SU-DHL-6 (cell line): ENCODE measurements at regions not wholly inside any gene's neighbourhood (a gene's known extent, or its start where the extent isn't known, plus 50 kb on each side); places are given as distances from the start of the nearest gene placed in this dataset.

ENCODE experiments used
- H2AFZ ChIP-seq: fragments of 200-600 bp; sonication (generic); 2 replicates; pipeline ENCODE4 v1.6.1; 2014; ENCODE audit warnings: low read depth, mild to moderate bottlenecking, moderate library complexity, mixed read lengths, antibody characterized with exemption, low read length; ENCODE audit not compliant: severe bottlenecking
- H3F3A ChIP-seq: fragments of 200-600 bp; shearing (Covaris generic); 2 replicates; pipeline ENCODE4 v1.6.0; 2016; ENCODE audit warnings: antibody characterized with exemption, mild to moderate bottlenecking; ENCODE audit not compliant: insufficient read depth
- H3K27ac ChIP-seq: fragments of 200-600 bp; sonication (generic); 2 replicates; pipeline ENCODE4 v1.5.1; 2016; ENCODE audit warnings: low read depth, mild to moderate bottlenecking, low read length, moderate library complexity, mixed read lengths
- H3K27me3 ChIP-seq: fragments of 200-600 bp; sonication (generic), shearing (Covaris generic); 2 replicates; pipeline ENCODE4 v1.6.0; 2014; ENCODE audit warnings: mild to moderate bottlenecking, low read length
- H3K36me3 ChIP-seq: fragments of 200-600 bp; sonication (generic); 2 replicates; pipeline ENCODE4 v1.6.1; 2014; ENCODE audit warnings: mild to moderate bottlenecking, low read length, mixed read lengths
- H3K4me2 ChIP-seq: fragments of 300-600, 200-600 bp; shearing (Covaris generic), sonication (generic); 2 replicates; pipeline ENCODE4 v1.6.0; 2014; ENCODE audit warnings: low read length, low read depth, mild to moderate bottlenecking; ENCODE audit not compliant: poor library complexity, severe bottlenecking
- H3K4me3 ChIP-seq: fragments of 200-600 bp; sonication (generic); 2 replicates; pipeline ENCODE4 v1.5.1; 2014; ENCODE audit warnings: antibody characterized with exemption, low read length, mild to moderate bottlenecking, mixed read lengths; ENCODE audit not compliant: insufficient read depth, poor library complexity, severe bottlenecking
- H3K79me2 ChIP-seq: fragments of 200-600 bp; sonication (generic); 2 replicates; pipeline ENCODE4 v1.6.1; 2014; ENCODE audit warnings: mild to moderate bottlenecking, low read length, moderate library complexity; ENCODE audit not compliant: insufficient read depth
- H3K9ac ChIP-seq: fragments of 200-600 bp; sonication (generic); 2 replicates; pipeline ENCODE4 v1.7.0; 2014; ENCODE audit warnings: mild to moderate bottlenecking, low read length
- H3K9me2 ChIP-seq: fragments of 200-600 bp; sonication (generic); replicated peaks from 2 replicates; pipeline ENCODE4 v1.6.1; 2014; ENCODE audit warnings: low read length; ENCODE audit not compliant: insufficient read depth
- H3K9me3 ChIP-seq: fragments of 200-600 bp; sonication (generic); 2 replicates; pipeline ENCODE4 v1.6.1; 2014; ENCODE audit warnings: low read length, mixed read lengths; ENCODE audit not compliant: insufficient read depth
- H4K20me1 ChIP-seq: fragments of 200-600 bp; sonication (generic); 2 replicates; pipeline ENCODE4 v1.6.1; 2014; ENCODE audit warnings: low read depth, mild to moderate bottlenecking, antibody characterized with exemption, low read length, moderate library complexity, mixed read lengths
- EZH2phosphoT487 ChIP-seq: fragments of 200-600 bp; sonication (generic), shearing (Covaris generic); conservative IDR thresholded peaks from 2 replicates; pipeline ENCODE4 v1.6.1; 2018; ENCODE audit warnings: mild to moderate bottlenecking, antibody characterized with exemption, low read length, moderate library complexity, mixed read lengths
- TF ChIP-seq, protein P1 (sequence below): fragments of 200-600 bp; sonication (generic); IDR thresholded peaks from one replicate; pipeline ENCODE4 v1.5.1; 2017; ENCODE audit warnings: antibody characterized with exemption, mild to moderate bottlenecking, low read length, moderate library complexity; ENCODE audit not compliant: insufficient read depth, poor library complexity, severe bottlenecking

DNA sequence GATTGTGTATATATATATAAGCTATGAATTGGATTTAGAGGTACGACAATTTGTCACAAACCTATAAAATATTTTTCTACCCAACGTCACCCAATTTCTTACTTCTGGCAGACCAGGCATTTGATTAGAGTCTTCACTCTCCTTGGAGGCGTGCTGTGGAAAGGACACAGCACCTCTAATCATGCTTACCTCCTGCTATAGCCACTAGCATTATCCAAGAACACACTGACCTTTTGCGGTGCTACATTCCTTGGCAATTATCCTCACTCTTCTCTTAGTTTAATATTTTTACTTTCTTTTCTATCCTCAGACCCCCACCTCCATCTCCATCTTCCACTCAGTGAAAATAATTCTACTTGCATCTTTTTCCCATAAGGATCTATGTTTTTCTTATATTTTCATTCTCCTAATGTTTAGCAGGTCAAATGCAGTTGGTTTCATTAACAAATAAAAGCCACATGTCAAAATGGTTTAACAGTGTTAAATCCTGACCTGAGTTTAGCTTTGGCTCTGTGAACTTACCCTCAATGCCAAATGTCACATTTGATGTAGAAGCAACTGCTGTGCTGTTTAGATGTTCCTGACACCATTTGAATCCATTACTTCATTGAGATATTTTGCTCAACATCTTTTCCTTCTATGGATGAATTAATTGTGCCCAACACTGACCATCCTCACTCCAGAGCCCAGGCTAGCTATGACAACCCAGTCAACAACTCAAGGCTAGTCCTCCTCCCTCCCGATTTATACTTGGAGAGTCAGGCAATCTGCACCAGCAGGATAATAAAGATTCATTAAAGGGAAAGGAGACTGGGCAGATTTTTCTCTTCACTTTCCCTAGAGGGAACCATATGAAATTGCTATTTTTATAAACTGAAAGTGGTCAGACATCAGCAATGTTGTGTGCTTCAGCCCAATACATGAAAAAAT is 240.5 kb downstream of the MREG start:
- H3F3A ChIP-seq = no peaks in the 10 kb centered on the region
- H3K9me2 ChIP-seq = no peaks in the 10 kb centered on the region
- TF ChIP-seq, protein P1, sequence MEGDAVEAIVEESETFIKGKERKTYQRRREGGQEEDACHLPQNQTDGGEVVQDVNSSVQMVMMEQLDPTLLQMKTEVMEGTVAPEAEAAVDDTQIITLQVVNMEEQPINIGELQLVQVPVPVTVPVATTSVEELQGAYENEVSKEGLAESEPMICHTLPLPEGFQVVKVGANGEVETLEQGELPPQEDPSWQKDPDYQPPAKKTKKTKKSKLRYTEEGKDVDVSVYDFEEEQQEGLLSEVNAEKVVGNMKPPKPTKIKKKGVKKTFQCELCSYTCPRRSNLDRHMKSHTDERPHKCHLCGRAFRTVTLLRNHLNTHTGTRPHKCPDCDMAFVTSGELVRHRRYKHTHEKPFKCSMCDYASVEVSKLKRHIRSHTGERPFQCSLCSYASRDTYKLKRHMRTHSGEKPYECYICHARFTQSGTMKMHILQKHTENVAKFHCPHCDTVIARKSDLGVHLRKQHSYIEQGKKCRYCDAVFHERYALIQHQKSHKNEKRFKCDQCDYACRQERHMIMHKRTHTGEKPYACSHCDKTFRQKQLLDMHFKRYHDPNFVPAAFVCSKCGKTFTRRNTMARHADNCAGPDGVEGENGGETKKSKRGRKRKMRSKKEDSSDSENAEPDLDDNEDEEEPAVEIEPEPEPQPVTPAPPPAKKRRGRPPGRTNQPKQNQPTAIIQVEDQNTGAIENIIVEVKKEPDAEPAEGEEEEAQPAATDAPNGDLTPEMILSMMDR = no peak
- no peak for TF ChIP-seq EZH2phosphoT487
- no peak overlapping the region for H2AFZ ChIP-seq
- no peaks in the 10 kb centered on the region for H3K27me3 ChIP-seq
- H4K20me1 ChIP-seq = no peaks in the 10 kb centered on the region
- H3K27ac ChIP-seq = no peak overlapping the region
- H3K9me3 ChIP-seq = no peaks in the 10 kb centered on the region
- no peaks in the 10 kb centered on the region for H3K36me3 ChIP-seq
- H3K9ac ChIP-seq = no peak overlapping the region
- no peak overlapping the region for H3K4me3 ChIP-seq
- H3K4me2 ChIP-seq = no peak overlapping the region
- no peaks in the 10 kb centered on the region for H3K79me2 ChIP-seq

DNA sequence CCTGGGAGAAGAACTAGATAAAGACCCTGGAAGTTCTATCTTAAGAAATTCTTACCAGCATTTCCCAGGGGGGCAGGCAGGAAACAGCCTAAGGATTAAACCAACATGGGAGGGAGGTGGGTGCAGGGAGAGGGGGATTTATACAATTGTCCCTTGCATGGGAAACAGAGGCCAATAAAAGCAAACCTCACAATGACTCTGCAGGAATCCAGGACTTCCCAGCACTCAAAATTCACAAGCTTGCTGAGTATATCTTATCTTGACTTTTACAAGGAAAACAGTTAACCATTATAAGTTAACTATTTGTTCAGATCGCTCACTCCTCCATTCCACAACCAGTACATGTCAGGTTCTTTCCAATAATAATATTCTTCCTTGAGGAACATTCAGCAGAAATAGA is 241.3 kb downstream of the MREG start:
- no peak overlapping the region for H2AFZ ChIP-seq
- H3K9me2 ChIP-seq = no peaks in the 10 kb centered on the region
- H3K4me2 ChIP-seq = no peak overlapping the region
- H4K20me1 ChIP-seq = no peaks in the 10 kb centered on the region
- no peaks in the 10 kb centered on the region for H3K27me3 ChIP-seq
- H3K36me3 ChIP-seq = no peaks in the 10 kb centered on the region
- no peak overlapping the region for H3K4me3 ChIP-seq
- H3K27ac ChIP-seq = no peak overlapping the region
- no peaks in the 10 kb centered on the region for H3K9me3 ChIP-seq
- H3F3A ChIP-seq = no peaks in the 10 kb centered on the region
- H3K9ac ChIP-seq = no peak overlapping the region
- TF ChIP-seq EZH2phosphoT487 = no peak
- TF ChIP-seq, protein P1 = no peak
- no peaks in the 10 kb centered on the region for H3K79me2 ChIP-seq

DNA sequence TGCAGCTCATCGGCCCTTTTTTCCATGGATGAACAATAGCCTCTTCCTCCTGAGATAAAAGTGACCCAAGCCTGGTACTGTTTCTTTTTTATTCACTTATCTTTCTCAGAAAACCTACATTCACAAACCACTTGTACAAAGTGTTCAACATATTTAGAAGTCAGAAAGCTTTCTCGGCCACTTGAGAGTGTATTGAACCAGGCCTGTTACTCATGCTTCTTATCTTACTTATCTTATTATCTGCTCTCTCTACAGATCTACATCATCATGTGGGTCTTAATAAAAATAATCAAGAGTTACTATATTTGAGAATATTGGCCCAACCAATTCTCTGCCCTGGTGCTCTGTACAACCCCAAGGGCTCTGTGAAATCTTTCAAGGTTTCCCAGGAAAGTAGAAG is 242.1 kb downstream of the MREG start:
- Histone ChIP-seq H3K27me3 (no peaks in the 10 kb centered on the region), H3K27ac (no peak overlapping the region)
- no peak for TF ChIP-seq EZH2phosphoT487
- TF ChIP-seq, protein P1 = no peak

More for the DNA sequence above, 242.1 kb downstream of the MREG start:
- Histone ChIP-seq H3K79me2 (no peaks in the 10 kb centered on the region), H3K9ac (no peak overlapping the region), H3K4me3 (no peak overlapping the region), H3K9me2 (no peaks in the 10 kb centered on the region), H3K4me2 (no peak overlapping the region), H3K36me3 (no peaks in the 10 kb centered on the region), H4K20me1 (no peaks in the 10 kb centered on the region), H2AFZ (no peak overlapping the region), H3K9me3 (no peaks in the 10 kb centered on the region), H3F3A (no peaks in the 10 kb centered on the region)
